PFSK-1 (cell line): ENCODE measurements at regions not wholly inside any gene's neighbourhood (a gene's known extent, or its start where the extent isn't known, plus 50 kb on each side); places are given as distances from the start of the nearest gene placed in this dataset.

Source experiments
- FOXP2 ChIP-seq: optimal IDR thresholded peaks from 2 replicates; pipeline ENCODE3; 2011; ENCODE audit warnings: borderline replicate concordance, control low read depth, inconsistent platforms; ENCODE audit not compliant: insufficient read depth; ENCODE audit errors: extremely low read length, extremely low read depth
- POLR2AphosphoS5 ChIP-seq: IDR thresholded peaks from 2 replicates; pipeline ENCODE4 v1.6.1; 2012; ENCODE audit warnings: low read depth, mild to moderate bottlenecking, control low read depth, low read length, moderate library complexity
- SIN3A ChIP-seq: IDR thresholded peaks from 2 replicates; pipeline ENCODE4 v1.6.1; 2012; ENCODE audit warnings: mild to moderate bottlenecking, low read length, moderate library complexity, borderline replicate concordance; ENCODE audit not compliant: insufficient read depth
- TAF1 ChIP-seq: IDR thresholded peaks from 2 replicates; pipeline ENCODE4 v1.6.1; 2012; ENCODE audit warnings: low read length, control low read depth, borderline replicate concordance; ENCODE audit not compliant: insufficient read depth
- TF ChIP-seq, protein P1 (sequence below), 2 experiments: IDR thresholded peaks; 2 replicates each; pipeline versions ENCODE4 v1.6.1 to v1.8.0; 2011 to 2012; ENCODE audit warnings: low read depth in 2 of 2, low read length in 2 of 2, control low read depth in 1 of 2, inconsistent platforms in 1 of 2, mild to moderate bottlenecking in 1 of 2, moderate library complexity in 1 of 2; ENCODE audit not compliant: insufficient read depth in 1 of 2

DNA sequence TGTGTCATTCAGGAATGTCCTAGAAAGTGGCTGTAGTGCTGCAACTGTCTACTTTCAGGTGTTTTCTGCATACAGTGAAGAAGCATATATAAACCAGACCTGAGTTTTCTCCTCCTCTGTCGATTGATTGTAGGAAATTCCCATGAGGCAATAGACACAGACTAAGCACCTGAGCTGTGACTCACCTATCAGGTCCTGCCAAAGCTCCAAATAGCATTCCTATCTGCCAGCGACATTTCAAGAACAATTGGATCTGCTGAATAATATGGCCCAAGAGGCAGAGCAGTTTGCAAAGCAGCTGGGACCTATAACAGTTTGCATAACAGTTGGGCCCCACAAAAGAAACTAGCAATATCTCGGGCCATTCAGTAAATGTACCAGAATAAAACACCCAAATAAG is 360.4 kb downstream of the HAO1 start:
- no peak for TF ChIP-seq FOXP2
- TF ChIP-seq SIN3A: no peak
- TF ChIP-seq, protein P1, sequence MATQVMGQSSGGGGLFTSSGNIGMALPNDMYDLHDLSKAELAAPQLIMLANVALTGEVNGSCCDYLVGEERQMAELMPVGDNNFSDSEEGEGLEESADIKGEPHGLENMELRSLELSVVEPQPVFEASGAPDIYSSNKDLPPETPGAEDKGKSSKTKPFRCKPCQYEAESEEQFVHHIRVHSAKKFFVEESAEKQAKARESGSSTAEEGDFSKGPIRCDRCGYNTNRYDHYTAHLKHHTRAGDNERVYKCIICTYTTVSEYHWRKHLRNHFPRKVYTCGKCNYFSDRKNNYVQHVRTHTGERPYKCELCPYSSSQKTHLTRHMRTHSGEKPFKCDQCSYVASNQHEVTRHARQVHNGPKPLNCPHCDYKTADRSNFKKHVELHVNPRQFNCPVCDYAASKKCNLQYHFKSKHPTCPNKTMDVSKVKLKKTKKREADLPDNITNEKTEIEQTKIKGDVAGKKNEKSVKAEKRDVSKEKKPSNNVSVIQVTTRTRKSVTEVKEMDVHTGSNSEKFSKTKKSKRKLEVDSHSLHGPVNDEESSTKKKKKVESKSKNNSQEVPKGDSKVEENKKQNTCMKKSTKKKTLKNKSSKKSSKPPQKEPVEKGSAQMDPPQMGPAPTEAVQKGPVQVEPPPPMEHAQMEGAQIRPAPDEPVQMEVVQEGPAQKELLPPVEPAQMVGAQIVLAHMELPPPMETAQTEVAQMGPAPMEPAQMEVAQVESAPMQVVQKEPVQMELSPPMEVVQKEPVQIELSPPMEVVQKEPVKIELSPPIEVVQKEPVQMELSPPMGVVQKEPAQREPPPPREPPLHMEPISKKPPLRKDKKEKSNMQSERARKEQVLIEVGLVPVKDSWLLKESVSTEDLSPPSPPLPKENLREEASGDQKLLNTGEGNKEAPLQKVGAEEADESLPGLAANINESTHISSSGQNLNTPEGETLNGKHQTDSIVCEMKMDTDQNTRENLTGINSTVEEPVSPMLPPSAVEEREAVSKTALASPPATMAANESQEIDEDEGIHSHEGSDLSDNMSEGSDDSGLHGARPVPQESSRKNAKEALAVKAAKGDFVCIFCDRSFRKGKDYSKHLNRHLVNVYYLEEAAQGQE (IDR thresholded peaks at IDR 0.05; ENCODE audit: insufficient read depth in 1 of 2, low read depth in 2 of 2, low read length in 2 of 2): no peak
- no peak for TF ChIP-seq POLR2AphosphoS5
- no peak for TF ChIP-seq TAF1

DNA sequence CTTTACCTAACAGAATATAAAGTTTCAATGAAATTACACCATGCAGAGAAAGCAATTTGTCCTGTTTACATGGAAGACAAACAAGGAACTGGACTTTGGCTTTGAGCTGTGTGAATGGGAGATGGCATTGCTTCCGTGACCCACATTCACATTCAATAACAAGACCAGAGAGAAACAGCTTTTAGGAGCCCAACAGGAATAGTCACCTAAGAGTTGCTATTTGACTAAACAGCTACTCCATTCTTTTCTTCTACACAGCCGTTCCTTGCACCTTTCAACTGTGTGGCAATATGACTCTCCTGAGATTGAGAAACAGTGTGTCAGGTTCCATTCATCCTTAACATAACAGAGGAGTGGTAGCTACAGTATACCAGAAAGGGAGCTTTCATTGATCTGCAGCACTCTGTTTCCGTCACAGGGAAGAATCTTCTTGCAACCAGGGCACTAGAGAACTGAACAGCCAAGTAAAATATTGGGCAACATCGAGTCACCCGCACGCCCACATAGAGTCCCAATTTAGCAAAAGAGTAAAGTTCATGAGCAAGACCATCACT is 355.1 kb downstream of the HAO1 start:
- no peak for TF ChIP-seq FOXP2
- no peak for TF ChIP-seq POLR2AphosphoS5
- TF ChIP-seq, protein P1 (IDR thresholded peaks at IDR 0.05; ENCODE audit: insufficient read depth in 1 of 2, low read depth in 2 of 2, low read length in 2 of 2): no peak
- no peak for TF ChIP-seq TAF1
- no peak for TF ChIP-seq SIN3A

DNA sequence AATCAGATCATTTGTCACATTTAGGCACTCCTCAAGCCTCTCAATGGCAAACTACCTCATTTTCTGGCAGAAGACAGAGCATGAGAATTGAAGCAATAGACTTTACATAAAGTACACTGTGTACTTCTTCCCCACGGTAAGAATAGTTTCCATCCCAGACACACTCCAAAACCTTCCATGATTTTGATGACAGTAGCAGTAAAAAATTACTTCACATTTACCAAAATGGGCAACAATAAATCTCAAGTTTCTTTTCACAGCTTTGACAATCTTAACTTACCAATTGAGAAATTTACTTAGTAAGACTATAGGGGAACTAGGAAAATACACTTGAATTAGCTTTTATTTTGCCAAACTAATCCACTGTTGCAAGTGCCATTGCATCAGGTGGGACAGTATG is 353.8 kb downstream of the HAO1 start:
- TF ChIP-seq FOXP2: no peak
- no peak for TF ChIP-seq POLR2AphosphoS5
- TF ChIP-seq TAF1: no peak
- TF ChIP-seq, protein P1 (IDR thresholded peaks at IDR 0.05; ENCODE audit: insufficient read depth in 1 of 2, low read depth in 2 of 2, low read length in 2 of 2): no peak
- TF ChIP-seq SIN3A: no peak

DNA sequence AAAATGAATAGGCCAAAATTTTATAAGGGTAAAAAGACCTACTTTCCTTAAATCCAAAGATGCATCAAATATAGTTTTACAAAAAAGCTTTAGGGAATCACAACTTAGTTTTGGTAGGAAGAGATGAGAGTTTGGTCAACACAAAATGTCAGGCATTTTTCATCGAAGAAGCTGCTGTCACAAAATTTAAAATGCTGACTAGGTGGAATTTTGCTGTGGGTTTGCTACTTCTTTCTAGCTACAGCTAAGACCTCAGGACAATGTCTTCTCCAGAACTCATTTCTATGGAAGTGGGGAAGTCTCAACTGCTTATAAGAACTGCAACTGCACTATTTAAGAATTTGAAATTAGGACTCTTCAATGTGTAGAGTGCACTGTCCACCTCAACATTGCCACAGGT is 351.1 kb downstream of the HAO1 start:
- TF ChIP-seq TAF1 (no peak), POLR2AphosphoS5 (no peak), FOXP2 (no peak), SIN3A (no peak)
- TF ChIP-seq, protein P1 (IDR thresholded peaks at IDR 0.05; ENCODE audit: insufficient read depth in 1 of 2, low read depth in 2 of 2, low read length in 2 of 2): no peak

DNA sequence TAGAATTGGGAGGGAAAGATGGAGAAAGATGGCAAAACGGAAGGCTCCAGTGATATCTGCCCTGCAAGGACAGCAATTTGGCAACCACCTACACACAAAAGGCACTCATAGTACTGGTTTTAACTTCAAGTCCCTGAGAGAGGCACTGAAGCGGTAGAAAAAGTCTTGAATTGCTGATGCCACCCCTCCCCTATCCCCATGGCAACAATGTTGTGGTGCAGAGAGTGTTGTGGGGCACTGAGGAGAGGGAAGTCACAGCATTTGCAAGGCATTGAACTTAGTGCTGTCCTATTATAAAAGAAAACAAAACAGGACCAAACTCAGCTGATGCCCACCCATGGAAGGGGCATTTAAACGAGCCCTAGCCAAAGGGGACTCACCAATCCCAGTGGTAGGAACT is 343.7 kb downstream of the HAO1 start:
- TF ChIP-seq POLR2AphosphoS5 (no peak), FOXP2 (no peak), SIN3A (no peak)
- TF ChIP-seq, protein P1 (IDR thresholded peaks at IDR 0.05; ENCODE audit: insufficient read depth in 1 of 2, low read depth in 2 of 2, low read length in 2 of 2): no peak
